Nephron (organoid): ENCODE measurements at regions not wholly inside any gene's neighbourhood (a gene's known extent, or its start where the extent isn't known, plus 50 kb on each side); places are given as distances from the start of the nearest gene placed in this dataset.

Experiments
- H3K27ac Mint-ChIP-seq, 3 experiments: 2 replicates each; pipeline ENCODE4 v1.8.0; 2020; ENCODE audit warnings: mixed read lengths in 3 of 3, mild to moderate bottlenecking in 2 of 3, moderate library complexity in 1 of 3
- H3K27me3 Mint-ChIP-seq: 2 replicates; pipeline ENCODE4 v1.8.0; 2021; ENCODE audit warnings: low read depth, mild to moderate bottlenecking, moderate library complexity, mixed read lengths
- H3K36me3 Mint-ChIP-seq: 2 replicates; pipeline ENCODE4 v1.8.0; 2020; ENCODE audit warnings: low read depth, mixed read lengths
- H3K4me1 Mint-ChIP-seq: 2 replicates; pipeline ENCODE4 v1.8.0; 2020; ENCODE audit warnings: mixed read lengths
- H3K4me3 Mint-ChIP-seq, 3 experiments: 2 replicates each; pipeline ENCODE4 v1.8.0; 2020; ENCODE audit warnings: mild to moderate bottlenecking in 3 of 3, mixed read lengths in 3 of 3, moderate library complexity in 2 of 3
- H3K9me3 Mint-ChIP-seq: 2 replicates; pipeline ENCODE4 v1.8.0; 2020; ENCODE audit warnings: mixed read lengths
- TF ChIP-seq, protein P1 (sequence below), 3 experiments: fragments of 200-600 bp; sonication (generic); IDR thresholded peaks; one replicate each; pipeline ENCODE4 v1.5.0; 2021; ENCODE audit warnings: antibody characterized with exemption in 3 of 3; ENCODE audit not compliant: unreplicated experiment in 3 of 3

DNA sequence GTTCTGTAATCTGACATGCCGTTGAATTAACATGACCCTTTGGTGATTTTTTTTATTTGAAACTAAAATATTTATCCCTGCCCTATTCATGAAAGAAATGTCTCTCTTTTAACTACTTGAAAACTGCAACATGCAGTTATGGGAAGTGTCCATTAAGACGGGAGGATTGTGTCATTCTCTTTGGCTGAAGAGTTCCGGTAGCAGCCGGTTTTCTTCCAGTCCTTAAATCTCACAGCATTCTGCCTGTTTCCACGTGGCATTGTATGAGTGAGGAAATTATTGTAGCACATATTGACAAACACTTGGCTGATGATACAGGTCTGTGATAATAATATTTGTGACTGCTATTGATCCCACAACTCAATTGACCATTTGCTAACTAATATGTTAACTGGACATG, 509.6 kb upstream of the POU3F3 start:
- Mint-ChIP-seq H3K36me3 (no peaks in the 10 kb centered on the region), H3K4me1 (peaks cover 7% of the 10 kb centered on the region), H3K27me3 (no peaks in the 10 kb centered on the region), H3K4me3 (no peak overlapping the region), H3K9me3 (no peaks in the 10 kb centered on the region), H3K27ac (peak overlapping the region in 1 of 3 experiments; percentile 9)
- TF ChIP-seq, protein P1, sequence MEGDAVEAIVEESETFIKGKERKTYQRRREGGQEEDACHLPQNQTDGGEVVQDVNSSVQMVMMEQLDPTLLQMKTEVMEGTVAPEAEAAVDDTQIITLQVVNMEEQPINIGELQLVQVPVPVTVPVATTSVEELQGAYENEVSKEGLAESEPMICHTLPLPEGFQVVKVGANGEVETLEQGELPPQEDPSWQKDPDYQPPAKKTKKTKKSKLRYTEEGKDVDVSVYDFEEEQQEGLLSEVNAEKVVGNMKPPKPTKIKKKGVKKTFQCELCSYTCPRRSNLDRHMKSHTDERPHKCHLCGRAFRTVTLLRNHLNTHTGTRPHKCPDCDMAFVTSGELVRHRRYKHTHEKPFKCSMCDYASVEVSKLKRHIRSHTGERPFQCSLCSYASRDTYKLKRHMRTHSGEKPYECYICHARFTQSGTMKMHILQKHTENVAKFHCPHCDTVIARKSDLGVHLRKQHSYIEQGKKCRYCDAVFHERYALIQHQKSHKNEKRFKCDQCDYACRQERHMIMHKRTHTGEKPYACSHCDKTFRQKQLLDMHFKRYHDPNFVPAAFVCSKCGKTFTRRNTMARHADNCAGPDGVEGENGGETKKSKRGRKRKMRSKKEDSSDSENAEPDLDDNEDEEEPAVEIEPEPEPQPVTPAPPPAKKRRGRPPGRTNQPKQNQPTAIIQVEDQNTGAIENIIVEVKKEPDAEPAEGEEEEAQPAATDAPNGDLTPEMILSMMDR (IDR thresholded peaks at IDR 0.05; ENCODE audit: unreplicated experiment in 3 of 3): no peak

DNA sequence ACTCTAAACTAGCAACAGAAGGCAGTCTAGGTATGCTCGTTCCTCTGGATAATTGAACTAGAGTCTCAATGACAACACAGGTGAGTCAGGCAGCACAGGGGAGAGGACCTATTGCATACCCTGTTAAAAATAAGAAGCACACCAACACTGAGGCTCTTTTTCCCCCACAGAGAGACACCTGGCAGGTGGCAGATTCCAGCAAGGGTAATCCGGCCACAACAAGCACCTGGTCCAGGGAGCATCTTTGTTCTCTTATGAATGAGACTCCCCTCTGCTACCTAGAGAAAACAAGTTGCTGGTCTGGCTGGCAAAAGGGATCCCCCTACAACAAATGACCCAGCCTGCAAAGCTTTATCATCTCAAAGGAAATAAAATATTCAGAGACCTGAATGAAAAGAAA, 508.9 kb upstream of the POU3F3 start:
- H3K9me3 Mint-ChIP-seq: no peaks in the 10 kb centered on the region
- H3K27ac Mint-ChIP-seq: no peak overlapping the region
- no peaks in the 10 kb centered on the region for H3K36me3 Mint-ChIP-seq
- TF ChIP-seq, protein P1 (IDR thresholded peaks at IDR 0.05; ENCODE audit: unreplicated experiment in 3 of 3): no peak
- H3K4me3 Mint-ChIP-seq: no peak overlapping the region
- no peaks in the 10 kb centered on the region for H3K27me3 Mint-ChIP-seq
- peaks cover 7% of the 10 kb centered on the region for H3K4me1 Mint-ChIP-seq

DNA sequence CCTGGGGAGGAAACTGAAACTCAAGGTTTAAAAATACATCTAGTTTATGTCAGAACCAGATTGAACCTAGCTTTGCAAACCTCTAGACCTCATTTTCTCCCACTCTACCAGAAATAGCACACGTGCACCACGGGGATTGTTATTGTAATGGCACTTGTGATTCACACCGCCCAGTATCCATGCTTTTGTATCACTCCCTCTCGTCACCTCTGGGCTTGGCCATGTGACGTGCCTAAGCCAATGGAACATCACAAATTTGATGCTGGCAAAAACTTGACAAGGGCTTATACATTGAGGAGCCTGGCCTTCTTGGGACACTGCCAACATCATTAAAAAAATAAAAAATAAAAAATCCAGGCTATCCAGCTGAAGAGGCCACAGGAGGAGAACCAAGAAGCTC, 495.8 kb upstream of the POU3F3 start:
- Mint-ChIP-seq H3K27ac (no peak overlapping the region), H3K4me3 (no peak overlapping the region), H3K27me3 (no peaks in the 10 kb centered on the region), H3K36me3 (no peaks in the 10 kb centered on the region), H3K4me1 (no peaks in the 10 kb centered on the region), H3K9me3 (no peaks in the 10 kb centered on the region)
- TF ChIP-seq, protein P1 (IDR thresholded peaks at IDR 0.05; ENCODE audit: unreplicated experiment in 3 of 3): no peak

DNA sequence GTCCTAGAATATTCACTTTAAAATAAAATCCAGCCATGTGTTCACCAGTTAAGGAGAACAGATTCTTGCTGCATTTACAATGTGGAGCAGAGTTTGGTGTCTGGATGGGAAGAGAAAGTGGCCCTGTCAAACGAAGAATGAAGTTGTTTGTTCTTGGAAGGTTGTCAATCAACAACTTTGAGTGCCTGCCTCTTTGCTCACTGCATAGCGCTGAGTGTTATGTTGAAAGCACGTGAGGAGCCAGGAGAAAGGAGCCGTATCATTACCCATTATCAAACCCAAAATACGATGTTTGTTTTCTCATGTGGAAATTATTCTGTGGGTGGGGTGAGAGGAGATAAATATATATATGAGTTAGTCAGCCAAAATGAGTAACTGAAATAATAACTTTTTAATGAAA, 492.5 kb upstream of the POU3F3 start:
- Mint-ChIP-seq H3K36me3 (no peaks in the 10 kb centered on the region), H3K27me3 (no peaks in the 10 kb centered on the region), H3K9me3 (no peaks in the 10 kb centered on the region), H3K4me3 (no peak overlapping the region), H3K27ac (no peak overlapping the region), H3K4me1 (no peaks in the 10 kb centered on the region)
- TF ChIP-seq, protein P1 (IDR thresholded peaks at IDR 0.05; ENCODE audit: unreplicated experiment in 3 of 3): no peak

DNA sequence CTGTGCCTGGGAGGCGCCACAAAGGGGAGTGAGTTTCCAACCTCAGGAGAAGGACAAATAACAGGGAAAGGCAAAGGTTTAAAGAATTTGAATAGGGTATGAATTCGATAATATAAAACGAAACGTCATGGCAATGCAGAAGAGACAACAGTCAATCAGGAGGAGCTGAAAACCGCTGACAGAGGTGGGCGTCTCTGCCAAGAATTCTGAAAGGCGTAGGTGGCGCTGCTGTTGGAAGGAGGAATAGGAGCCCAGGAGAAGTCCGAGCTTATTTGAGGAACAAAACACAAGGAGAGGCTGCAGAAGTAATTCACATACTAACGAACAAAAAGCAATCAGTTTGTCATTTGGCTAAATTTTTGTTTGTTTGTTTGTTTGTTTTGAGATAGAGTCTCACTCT, 485.8 kb upstream of the POU3F3 start:
- Mint-ChIP-seq H3K9me3 (no peaks in the 10 kb centered on the region), H3K4me1 (no peaks in the 10 kb centered on the region), H3K27me3 (peaks cover 7% of the 10 kb centered on the region), H3K36me3 (no peaks in the 10 kb centered on the region), H3K27ac (no peak overlapping the region), H3K4me3 (no peak overlapping the region)
- TF ChIP-seq, protein P1 (IDR thresholded peaks at IDR 0.05; ENCODE audit: unreplicated experiment in 3 of 3): no peak

DNA sequence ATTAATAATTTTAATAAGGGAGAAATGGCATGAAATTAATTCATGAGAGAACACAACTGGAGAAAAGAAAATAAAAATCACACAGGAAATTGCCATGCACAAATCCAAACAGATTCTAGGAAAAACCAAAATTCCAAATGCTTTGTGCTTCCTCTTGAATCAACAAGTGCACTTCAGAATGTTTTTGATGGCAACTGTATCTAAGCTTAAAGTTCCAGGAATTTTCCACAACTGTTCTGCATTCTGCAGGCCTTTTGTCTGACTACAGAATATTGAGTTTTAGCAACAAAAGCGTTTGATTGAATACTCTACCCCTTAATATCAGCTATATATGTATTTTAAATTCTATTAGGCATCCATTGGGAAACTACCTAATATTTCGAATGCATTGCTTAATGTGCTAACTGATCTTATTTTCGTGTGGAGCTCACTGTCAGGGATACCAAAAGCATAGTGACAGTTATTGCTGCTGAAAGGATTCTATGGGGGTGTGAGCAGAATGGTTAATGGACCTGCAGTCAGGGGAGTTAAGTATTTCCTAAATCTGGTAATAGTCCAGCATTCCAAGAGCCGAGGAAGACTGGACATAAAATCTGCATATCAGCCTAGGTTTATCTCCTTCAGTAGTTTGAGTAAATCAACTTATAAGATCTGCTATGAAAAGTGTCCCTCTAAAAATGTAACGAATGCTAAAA, 482.7 kb upstream of the POU3F3 start:
- Mint-ChIP-seq H3K4me3 (no peak overlapping the region), H3K27ac (no peak overlapping the region), H3K9me3 (no peaks in the 10 kb centered on the region), H3K4me1 (no peaks in the 10 kb centered on the region), H3K27me3 (peaks cover 11% of the 10 kb centered on the region), H3K36me3 (no peaks in the 10 kb centered on the region)
- TF ChIP-seq, protein P1 (IDR thresholded peaks at IDR 0.05; ENCODE audit: unreplicated experiment in 3 of 3): no peak
